ENCODE measurements at regions not wholly inside any gene's neighbourhood (a gene's known extent, or its start where the extent isn't known, plus 50 kb on each side); places are given as distances from the start of the nearest gene placed in this dataset.

- TF ChIP-seq GATA3 (IDR thresholded peaks at IDR 0.05; ENCODE audit: low read depth, low read length) (no peak), GATA2 (IDR thresholded peaks at IDR 0.05; ENCODE audit: low read depth, low read length) (no peak)
These were observed 183.7 kb upstream of the NTF3 start for GRCh38 chr12:5248230-5248629.

GRCh38 chr12:5248999-5249526, 182.8 kb upstream of the NTF3 start:
- TF ChIP-seq GATA3 (IDR thresholded peaks at IDR 0.05; ENCODE audit: low read depth, low read length) (no peak), GATA2 (IDR thresholded peaks at IDR 0.05; ENCODE audit: low read depth, low read length) (no peak)

GRCh38 chr12:5251092-5251491, 180.8 kb upstream of the NTF3 start:
- TF ChIP-seq GATA2 (IDR thresholded peaks at IDR 0.05; ENCODE audit: low read depth, low read length): no peak
- no peak for TF ChIP-seq GATA3 (IDR thresholded peaks at IDR 0.05; ENCODE audit: low read depth, low read length)

GRCh38 chr12:5251786-5252185, 180.1 kb upstream of the NTF3 start:
- TF ChIP-seq GATA3 (IDR thresholded peaks at IDR 0.05; ENCODE audit: low read depth, low read length): no peak
- no peak for TF ChIP-seq GATA2 (IDR thresholded peaks at IDR 0.05; ENCODE audit: low read depth, low read length)

GRCh38 chr12:5254703-5255102, 177.2 kb upstream of the NTF3 start:
- TF ChIP-seq GATA2 (IDR thresholded peaks at IDR 0.05; ENCODE audit: low read depth, low read length): no peak
- TF ChIP-seq GATA3 (IDR thresholded peaks at IDR 0.05; ENCODE audit: low read depth, low read length): no peak

- TF ChIP-seq GATA2 (IDR thresholded peaks at IDR 0.05; ENCODE audit: low read depth, low read length) (no peak), GATA3 (IDR thresholded peaks at IDR 0.05; ENCODE audit: low read depth, low read length) (no peak)
These were observed 174.0 kb upstream of the NTF3 start for GRCh38 chr12:5257763-5258495.

- no peak for TF ChIP-seq GATA3 (IDR thresholded peaks at IDR 0.05; ENCODE audit: low read depth, low read length)
- no peak for TF ChIP-seq GATA2 (IDR thresholded peaks at IDR 0.05; ENCODE audit: low read depth, low read length)
These were observed 173.4 kb upstream of the NTF3 start for GRCh38 chr12:5258498-5258897.

- TF ChIP-seq GATA2 (IDR thresholded peaks at IDR 0.05; ENCODE audit: low read depth, low read length) (no peak), GATA3 (IDR thresholded peaks at IDR 0.05; ENCODE audit: low read depth, low read length) (no peak)
These were observed 173.0 kb upstream of the NTF3 start for GRCh38 chr12:5258926-5259325.

GRCh38 chr12:5259523-5259922, 172.4 kb upstream of the NTF3 start:
- TF ChIP-seq GATA2 (IDR thresholded peaks at IDR 0.05; ENCODE audit: low read depth, low read length) (no peak), GATA3 (IDR thresholded peaks at IDR 0.05; ENCODE audit: low read depth, low read length) (no peak)

- TF ChIP-seq GATA2 (IDR thresholded peaks at IDR 0.05; ENCODE audit: low read depth, low read length) (no peak), GATA3 (IDR thresholded peaks at IDR 0.05; ENCODE audit: low read depth, low read length) (no peak)
These were observed 171.8 kb upstream of the NTF3 start for GRCh38 chr12:5260086-5260485.

- TF ChIP-seq GATA2 (IDR thresholded peaks at IDR 0.05; ENCODE audit: low read depth, low read length): no peak
- no peak for TF ChIP-seq GATA3 (IDR thresholded peaks at IDR 0.05; ENCODE audit: low read depth, low read length)
These were observed 171.3 kb upstream of the NTF3 start for GRCh38 chr12:5260591-5261086.

- TF ChIP-seq GATA2 (IDR thresholded peaks at IDR 0.05; ENCODE audit: low read depth, low read length): no peak
These were observed 169.5 kb upstream of the NTF3 start for GRCh38 chr12:5262450-5262849.

GRCh38 chr12:5262885-5263284, 169.0 kb upstream of the NTF3 start:
- TF ChIP-seq GATA2 (IDR thresholded peaks at IDR 0.05; ENCODE audit: low read depth, low read length) (no peak), GATA3 (IDR thresholded peaks at IDR 0.05; ENCODE audit: low read depth, low read length) (no peak)

GRCh38 chr12:5264006-5264405, 167.9 kb upstream of the NTF3 start:
- TF ChIP-seq GATA2 (IDR thresholded peaks at IDR 0.05; ENCODE audit: low read depth, low read length) (no peak), GATA3 (IDR thresholded peaks at IDR 0.05; ENCODE audit: low read depth, low read length) (no peak)
